H4 (cell line): ENCODE measurements at regions not wholly inside any gene's neighbourhood (a gene's known extent, or its start where the extent isn't known, plus 50 kb on each side); places are given as distances from the start of the nearest gene placed in this dataset.
A peak's percentile ranks its signal among the peaks of the same experiment; 100 is the strongest.
"Not testable (repeated sequence)": the region's sequence is repeated elsewhere in the genome, so short reads cannot be mapped to it uniquely, and the experiment has no call there.

Experiments used
- DNase-seq: peaks from one replicate; pipeline ENCODE4 v3.0.0-alpha.2; 2015; ENCODE audit warnings: low spot score

GRCh38 chr2:34308140-34308539, 709.0 kb upstream of the FAM98A start:
- DNase-seq, result no peak

DNA sequence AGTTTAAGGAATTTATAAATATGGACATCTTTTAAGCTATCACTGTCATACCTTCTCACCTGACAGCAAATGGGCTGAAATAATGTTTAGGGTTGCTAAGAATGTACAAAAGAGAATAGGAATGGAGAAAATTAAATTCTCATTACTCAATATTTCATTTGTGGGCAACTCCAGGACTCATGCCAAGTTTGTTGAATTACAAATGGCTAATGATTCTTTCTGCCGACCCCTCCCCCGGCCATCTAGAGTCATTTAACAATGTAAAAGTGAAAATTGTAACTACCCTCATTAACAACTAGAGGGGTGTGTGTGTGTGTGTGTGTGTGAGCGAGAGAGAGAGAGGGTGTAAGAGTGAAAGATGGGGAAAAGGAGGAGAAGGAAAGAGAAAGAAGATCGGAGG, 708.5 kb upstream of the FAM98A start:
- no peak for DNase-seq

GRCh38 chr2:34306745-34307144, 707.6 kb upstream of the FAM98A start:
- DNase-seq, result no peak

DNA sequence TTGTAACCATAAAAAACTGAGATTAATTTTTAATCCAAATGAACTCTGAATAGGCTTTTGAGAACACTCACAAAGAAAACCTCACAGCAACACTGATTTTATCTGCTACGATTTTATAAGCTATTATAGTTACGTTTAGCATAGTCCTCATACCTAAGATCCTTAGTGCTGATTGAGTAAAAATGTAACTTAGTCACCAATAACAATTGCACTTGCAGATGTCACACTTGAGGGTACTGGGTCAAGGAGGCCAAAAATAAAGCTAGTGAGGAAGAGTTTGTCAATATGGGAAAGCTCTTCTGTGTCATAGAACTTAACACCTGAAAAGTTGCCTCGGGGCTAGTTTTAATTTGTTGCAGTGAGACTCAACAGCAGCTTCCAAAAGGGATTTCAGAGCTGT, 706.5 kb upstream of the FAM98A start:
- no peak for DNase-seq

- no peak for DNase-seq
Measured at GRCh38 chr2:34294961-34295360, 695.9 kb upstream of the FAM98A start.

DNA sequence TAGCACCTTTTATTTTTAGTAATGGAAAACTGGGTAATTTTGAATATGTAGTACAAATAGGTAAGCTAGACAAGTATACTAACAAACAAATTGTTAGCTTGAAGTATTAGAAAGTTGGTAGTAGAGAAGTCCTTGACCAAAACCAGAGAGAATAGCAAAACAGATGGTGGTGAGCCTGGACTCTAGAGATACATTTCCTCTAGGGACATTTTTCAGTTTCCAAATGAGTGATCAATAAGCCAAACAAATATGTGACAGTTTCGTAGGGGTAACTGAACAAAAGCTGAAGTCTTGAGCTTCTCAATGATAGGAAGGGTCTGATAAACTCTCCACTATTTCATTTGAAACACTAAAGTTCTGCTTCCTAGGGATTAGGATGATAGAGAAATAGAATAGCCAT, 692.0 kb upstream of the FAM98A start:
- DNase-seq, result no peak

- DNase-seq, result no peak
Measured at GRCh38 chr2:34288016-34288415, 688.9 kb upstream of the FAM98A start.

GRCh38 chr2:34280606-34281005, 681.5 kb upstream of the FAM98A start:
- DNase-seq, result no peak

DNA sequence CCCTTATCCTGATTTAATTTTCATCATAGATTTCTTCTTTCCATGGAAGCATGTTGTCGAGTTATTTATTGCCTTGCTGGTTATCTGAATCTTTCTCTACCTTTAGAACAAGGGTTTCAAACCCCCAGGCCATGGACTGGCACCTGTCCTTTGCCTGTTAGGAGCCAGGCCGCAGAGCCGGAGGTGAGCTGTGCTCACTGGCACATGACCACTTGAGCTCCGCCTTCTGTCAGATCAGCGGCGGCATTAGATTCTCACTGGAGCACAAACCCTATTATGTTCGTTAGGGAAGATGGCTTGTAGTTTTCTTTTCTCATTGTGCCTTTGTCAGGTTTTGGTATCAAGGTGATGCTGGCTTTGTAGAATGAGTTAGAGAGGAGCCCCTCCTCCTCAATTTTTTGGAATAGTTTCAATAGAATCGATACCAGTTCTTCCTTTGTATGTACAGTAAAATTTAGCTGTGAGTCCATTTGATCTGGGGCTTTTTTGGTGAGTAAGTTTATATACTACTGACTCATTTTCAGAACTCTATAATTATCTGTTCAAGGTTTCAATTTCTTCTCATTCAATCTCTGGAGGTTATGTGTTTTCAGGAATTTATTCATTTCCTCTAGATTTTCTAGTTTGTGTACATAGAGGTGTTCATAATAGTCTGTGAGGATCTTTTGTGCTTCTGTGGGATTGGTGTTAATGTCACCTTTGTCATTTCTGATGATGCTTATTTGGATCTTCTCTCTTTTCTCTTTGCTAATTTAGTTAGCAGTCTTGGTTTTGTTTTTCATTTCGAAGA, 668.0 kb upstream of the FAM98A start:
- DNase-seq, result no peak

DNA sequence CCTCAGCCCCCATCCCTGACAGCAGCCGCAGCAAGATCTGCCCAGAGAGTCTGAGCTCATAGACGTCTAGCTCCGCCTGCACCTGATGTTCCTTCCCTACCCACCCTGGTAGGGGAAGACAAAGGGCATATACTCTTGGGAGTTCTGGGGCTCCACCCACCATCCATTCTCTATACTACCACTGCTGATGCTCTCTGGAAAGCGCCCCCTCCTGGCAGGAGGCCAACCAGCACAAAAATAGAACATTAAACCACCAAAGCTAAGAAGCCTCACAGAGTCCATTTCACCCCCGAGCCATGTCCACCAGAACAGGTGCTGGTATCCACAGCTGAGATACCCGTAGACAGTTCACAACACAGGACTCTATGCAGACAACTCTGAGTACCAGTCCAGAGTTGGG, 662.6 kb upstream of the FAM98A start:
- no peak for DNase-seq

DNA sequence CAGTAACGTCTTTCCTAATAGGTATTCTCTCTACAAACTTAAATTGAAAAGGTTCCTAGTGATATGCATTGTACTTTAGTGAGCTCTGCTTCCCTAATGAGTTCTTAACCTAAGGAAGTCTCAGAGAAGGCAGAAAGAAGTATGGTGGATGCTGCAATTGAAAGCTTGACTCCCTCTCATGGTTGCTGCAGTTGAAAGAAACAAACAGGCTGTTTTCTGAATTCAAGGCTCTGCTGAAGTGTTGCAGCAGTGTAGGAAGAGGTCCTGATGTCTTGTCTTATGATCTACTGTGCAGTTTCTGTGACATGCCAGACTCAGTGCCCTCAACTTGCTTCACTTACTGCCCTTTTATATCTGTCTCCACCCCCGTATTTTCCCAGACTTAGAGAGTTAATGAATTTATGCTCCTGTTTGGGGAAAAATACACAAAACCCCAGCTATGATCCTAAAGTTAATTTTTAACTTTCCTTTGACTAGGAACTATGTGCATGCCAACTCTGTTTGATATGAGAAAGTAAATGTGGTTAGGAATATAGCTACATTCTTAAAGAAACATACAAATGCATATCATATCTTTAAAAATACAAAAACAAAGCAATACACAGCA, 655.3 kb upstream of the FAM98A start:
- no peak for DNase-seq

DNA sequence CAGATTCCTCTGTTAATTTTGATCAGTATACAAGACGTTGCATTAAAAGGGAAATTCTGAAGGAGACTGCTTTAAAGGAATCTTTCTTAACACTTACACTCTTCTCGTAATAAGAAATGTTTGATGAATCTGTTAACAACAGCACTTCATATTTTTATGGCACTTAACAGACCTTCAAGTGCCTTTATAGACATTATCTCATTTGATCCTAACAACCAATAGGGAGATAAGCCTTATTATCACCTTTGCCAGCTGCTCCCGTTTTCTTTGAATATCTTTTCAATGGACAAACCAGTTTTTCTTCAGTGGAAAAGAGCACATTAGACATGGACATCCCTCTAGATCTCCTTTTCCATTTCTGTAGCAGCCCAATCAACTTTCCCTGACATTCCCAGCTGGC, 653.0 kb upstream of the FAM98A start:
- no peak for DNase-seq

DNA sequence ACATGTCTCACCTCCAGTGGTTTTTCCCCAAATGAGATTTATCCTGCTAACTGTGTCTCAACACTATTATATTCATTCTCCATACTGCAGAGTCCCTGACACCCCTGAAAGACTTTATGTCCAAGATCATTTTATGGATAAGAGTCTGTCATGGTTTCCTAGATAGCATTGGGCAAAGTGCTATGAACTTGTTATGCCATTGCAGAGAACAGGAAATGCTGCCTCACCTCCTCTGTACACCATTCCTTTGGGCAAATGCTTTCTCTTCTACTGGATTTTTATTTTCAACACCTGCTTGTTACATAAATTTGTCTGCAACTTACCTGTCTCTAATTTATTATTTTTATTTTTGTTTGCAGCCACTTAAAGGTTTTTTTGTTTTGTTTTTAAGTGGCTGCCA, 652.5 kb upstream of the FAM98A start:
- no peak for DNase-seq

DNA sequence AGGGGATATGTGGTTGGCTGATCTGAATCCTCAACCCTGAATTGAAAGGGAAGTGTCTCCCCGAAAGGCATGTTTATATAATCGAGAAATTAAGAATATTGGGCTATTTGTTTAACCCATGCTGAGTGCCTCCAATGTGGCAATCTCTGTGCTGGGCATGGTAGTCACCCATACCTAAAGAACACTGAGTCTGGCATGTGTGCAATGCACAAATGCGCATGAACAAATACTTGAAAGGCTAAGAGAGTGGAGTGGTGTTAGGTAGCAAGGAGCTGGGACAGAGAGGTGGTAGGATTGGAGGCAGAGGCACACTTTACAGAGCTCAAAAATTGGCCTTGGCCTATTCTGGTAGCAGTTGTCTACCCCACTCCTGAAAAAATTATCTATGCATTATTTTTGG, 645.1 kb upstream of the FAM98A start:
- no peak for DNase-seq

DNA sequence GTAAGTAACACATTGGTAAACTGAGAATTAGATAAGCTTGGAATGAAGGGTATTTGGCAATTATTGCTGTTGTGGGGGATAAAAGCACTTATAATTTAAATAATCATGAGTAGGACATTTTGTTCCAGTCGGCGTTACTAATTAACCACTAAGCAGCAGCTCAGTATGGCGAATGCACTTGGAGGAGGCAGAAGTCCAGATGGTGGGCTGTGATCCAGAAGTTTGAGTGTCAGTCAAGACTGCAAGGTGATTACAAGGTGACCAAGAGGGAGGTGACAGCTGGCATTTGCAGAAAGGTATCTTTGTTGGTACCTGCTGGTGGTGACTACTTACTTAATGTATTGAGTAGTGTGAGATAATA, 643.6 kb upstream of the FAM98A start:
- no peak for DNase-seq

GRCh38 chr2:34241905-34242762, 643.0 kb upstream of the FAM98A start:
- no peak for DNase-seq

- DNase-seq, result no peak
Measured at GRCh38 chr2:34239511-34239910, 640.4 kb upstream of the FAM98A start.

DNA sequence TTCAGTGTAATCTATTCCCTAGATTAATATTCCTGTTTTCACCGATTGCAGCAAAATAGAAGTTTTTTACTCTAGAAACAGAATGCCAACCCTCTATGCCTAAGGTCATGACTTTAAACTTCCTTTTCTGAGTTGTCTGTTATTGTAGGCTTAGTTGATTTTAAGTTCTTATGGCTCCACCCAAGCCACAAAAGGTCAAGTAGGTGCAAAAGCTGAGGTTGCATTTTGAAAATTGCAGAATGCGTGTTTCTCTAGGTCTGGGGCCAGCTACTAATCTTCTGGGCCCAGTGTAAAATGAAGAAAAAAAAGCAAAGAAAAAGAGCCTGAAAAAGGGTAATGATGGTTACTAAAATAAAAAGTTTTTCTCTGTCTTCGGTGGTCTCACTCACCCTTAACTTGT, 635.7 kb upstream of the FAM98A start:
- DNase-seq, result no peak

- DNase-seq, result peak; percentile 2
Measured at GRCh38 chr2:34229998-34230397, 630.9 kb upstream of the FAM98A start.

- DNase-seq, result no peak
Measured at GRCh38 chr2:34215174-34215573, 616.1 kb upstream of the FAM98A start.

- DNase-seq, result not testable (repeated sequence)
Measured at GRCh38 chr2:34210382-34210781, 611.3 kb upstream of the FAM98A start.

DNA sequence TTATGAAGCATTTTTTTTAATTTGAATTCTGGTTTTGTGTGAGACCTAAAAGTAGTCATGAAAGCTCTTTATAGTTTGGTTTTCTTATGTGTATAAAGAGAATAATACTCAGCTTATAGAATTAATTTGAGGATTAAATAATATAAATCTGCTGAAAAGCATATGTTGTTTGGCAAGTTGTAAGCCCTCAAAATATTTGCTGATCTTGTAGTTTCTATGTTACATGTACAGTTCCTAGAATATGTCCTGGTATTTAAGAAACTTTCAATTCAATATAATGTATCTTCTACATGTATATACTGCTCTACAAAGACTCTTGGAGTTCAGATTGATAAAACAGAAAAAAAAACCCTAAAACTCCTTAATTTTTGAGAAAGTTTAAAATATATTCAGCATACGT, 605.5 kb upstream of the FAM98A start:
- no peak for DNase-seq

DNA sequence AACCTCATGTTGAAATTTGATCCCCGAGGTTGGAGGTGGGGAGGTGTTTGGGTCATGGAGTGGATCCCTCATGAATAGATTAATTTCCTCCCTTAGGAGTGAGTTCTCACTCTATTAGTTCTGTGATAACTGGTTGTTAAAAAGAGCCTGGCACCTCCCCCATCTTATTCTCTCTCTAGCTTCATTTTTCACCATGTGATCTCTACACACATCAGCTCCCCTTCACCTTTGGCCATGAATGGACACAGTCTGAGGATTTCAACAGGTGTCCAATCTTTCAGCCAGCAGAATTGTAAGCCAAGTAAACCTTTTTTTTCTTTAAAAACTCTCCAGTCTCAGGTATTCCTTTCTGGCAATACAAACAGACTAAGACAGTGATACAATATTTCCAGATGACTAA, 602.0 kb upstream of the FAM98A start:
- DNase-seq, result no peak
